ENCODE measurements at regions not wholly inside any gene's neighbourhood (a gene's known extent, or its start where the extent isn't known, plus 50 kb on each side); places are given as distances from the start of the nearest gene placed in this dataset.

DNA sequence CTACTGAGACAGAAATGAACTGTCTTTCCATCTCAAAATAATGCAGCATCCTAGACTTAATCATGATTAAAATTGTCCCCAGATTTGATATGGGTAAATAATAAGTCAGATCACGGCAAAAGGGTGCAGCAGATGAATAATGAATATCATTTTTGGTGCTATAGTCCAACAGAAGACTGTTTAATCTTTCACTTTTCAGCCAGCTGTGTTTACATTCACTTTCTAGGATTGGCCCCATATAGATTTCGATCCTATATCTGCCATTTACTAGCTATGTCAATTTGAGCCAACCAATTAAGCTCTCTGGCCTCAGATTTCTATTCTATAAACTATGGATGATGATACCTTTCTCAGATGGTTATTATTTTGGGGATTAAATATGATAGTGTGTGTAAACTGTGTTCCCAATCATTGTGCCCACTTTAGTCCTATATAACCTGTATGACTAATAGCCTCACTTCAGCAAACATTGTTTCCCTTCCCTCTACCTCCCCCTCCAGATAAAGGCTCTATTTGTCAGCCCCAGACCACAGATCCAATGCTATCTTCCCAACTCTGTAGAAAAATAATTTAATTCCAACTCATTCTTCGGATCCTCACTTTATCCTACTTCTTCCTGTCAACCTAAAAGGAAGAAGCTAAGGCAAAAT, 53.6 kb upstream of the NT5E start:
- Histone ChIP-seq H3K4me1 (ENCODE audit: control insufficient read depth, low read length) (no peaks in the 10 kb centered on the region), H3K79me2 (ENCODE audit: control insufficient read depth, low read length) (no peaks in the 10 kb centered on the region), H3K4me2 (ENCODE audit: low read length) (no peak overlapping the region), H3K27ac (ENCODE audit: low read depth, low read length) (no peak overlapping the region), H3K36me3 (ENCODE audit: control insufficient read depth, low read length) (no peaks in the 10 kb centered on the region), H4K20me1 (ENCODE audit: control insufficient read depth, insufficient read depth, low read depth, low read length) (no peaks in the 10 kb centered on the region), H3F3A (ENCODE audit: control insufficient read depth, insufficient read depth) (no peaks in the 10 kb centered on the region), H3K27me3 (ENCODE audit: control insufficient read depth, low read length) (peaks cover 9% of the 10 kb centered on the region), H3K9me3 (ENCODE audit: control insufficient read depth, insufficient read depth, low read length) (no peaks in the 10 kb centered on the region), H3K4me3 (ENCODE audit: low read length) (no peak overlapping the region), H3K9me2 (replicated peaks; ENCODE audit: control insufficient read depth, low read length) (no peaks in the 10 kb centered on the region)
- TF ChIP-seq EZH2phosphoT487 (IDR thresholded peaks at IDR 0.05; ENCODE audit: borderline replicate concordance, low read length) = no peak
- TF ChIP-seq, protein P1, sequence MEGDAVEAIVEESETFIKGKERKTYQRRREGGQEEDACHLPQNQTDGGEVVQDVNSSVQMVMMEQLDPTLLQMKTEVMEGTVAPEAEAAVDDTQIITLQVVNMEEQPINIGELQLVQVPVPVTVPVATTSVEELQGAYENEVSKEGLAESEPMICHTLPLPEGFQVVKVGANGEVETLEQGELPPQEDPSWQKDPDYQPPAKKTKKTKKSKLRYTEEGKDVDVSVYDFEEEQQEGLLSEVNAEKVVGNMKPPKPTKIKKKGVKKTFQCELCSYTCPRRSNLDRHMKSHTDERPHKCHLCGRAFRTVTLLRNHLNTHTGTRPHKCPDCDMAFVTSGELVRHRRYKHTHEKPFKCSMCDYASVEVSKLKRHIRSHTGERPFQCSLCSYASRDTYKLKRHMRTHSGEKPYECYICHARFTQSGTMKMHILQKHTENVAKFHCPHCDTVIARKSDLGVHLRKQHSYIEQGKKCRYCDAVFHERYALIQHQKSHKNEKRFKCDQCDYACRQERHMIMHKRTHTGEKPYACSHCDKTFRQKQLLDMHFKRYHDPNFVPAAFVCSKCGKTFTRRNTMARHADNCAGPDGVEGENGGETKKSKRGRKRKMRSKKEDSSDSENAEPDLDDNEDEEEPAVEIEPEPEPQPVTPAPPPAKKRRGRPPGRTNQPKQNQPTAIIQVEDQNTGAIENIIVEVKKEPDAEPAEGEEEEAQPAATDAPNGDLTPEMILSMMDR (IDR thresholded peaks at IDR 0.05; ENCODE audit: low read depth, low read length, poor library complexity, severe bottlenecking) = no peak

DNA sequence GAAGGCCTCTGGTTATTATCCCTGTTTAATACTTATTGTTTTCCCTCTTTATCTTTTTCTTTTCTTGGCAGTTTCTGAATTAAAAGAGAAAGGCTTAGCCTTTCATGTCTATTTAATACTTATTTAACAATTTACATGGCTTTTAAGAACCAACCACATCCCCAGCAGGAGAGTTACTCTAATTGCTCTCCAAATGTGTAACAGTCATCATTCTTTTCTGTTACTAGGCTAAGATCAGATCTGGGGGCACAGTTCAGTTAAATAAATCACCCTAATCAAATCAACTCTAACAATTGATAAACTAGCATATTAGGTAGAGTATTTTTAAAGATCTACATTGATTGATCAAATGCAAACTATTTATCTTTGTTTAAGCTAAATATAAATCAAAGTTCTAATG, 54.1 kb upstream of the NT5E start:
- no peaks in the 10 kb centered on the region for H3K4me1 ChIP-seq (ENCODE audit: control insufficient read depth, low read length)
- H3K79me2 ChIP-seq (ENCODE audit: control insufficient read depth, low read length) = no peaks in the 10 kb centered on the region
- no peaks in the 10 kb centered on the region for H3K36me3 ChIP-seq (ENCODE audit: control insufficient read depth, low read length)
- no peaks in the 10 kb centered on the region for H3K9me2 ChIP-seq (replicated peaks; ENCODE audit: control insufficient read depth, low read length)
- peaks cover 9% of the 10 kb centered on the region for H3K27me3 ChIP-seq (ENCODE audit: control insufficient read depth, low read length)
- H4K20me1 ChIP-seq (ENCODE audit: control insufficient read depth, insufficient read depth, low read depth, low read length) = no peaks in the 10 kb centered on the region
- no peaks in the 10 kb centered on the region for H3K9me3 ChIP-seq (ENCODE audit: control insufficient read depth, insufficient read depth, low read length)
- H3K27ac ChIP-seq (ENCODE audit: low read depth, low read length) = no peak overlapping the region
- TF ChIP-seq, protein P1 (IDR thresholded peaks at IDR 0.05; ENCODE audit: low read depth, low read length, poor library complexity, severe bottlenecking) = no peak
- TF ChIP-seq EZH2phosphoT487 (IDR thresholded peaks at IDR 0.05; ENCODE audit: borderline replicate concordance, low read length) = no peak
- no peak overlapping the region for H3K4me3 ChIP-seq (ENCODE audit: low read length)
- H3F3A ChIP-seq (ENCODE audit: control insufficient read depth, insufficient read depth) = no peaks in the 10 kb centered on the region
- no peak overlapping the region for H3K4me2 ChIP-seq (ENCODE audit: low read length)

DNA sequence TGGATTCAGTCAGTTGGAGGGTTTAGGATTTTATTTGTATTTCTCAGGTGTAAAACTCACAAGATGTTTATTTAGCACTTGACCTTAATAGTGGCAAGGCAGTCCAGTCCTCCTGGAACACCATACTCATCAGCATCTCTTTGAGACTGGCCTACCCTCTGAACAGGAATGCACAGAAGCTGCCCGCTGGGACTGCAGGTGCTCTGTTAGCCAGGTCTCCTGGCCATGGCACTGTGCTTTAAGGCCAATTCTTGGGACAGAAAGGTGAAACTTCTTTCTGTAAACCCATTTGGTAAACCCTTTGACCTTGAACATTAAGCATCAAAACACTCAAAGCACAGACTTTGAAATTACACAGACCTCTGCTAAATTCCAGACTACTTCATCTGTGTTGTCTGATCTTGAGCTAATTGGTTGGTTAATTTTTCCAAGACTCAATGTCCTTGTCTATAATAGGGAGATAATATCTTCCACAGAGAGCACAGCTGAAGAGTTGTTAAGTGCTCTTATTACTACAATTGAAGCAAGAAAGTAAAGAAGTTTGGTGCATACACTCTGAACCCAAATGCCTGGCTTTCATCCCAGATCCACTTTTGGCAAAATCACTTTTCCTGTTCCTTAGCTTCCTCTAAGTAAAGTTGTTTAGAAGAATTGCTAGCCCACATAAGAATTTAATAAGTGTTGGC, 54.9 kb upstream of the NT5E start:
- Histone ChIP-seq H3K4me3 (ENCODE audit: low read length) (no peak overlapping the region), H4K20me1 (ENCODE audit: control insufficient read depth, insufficient read depth, low read depth, low read length) (no peaks in the 10 kb centered on the region), H3K9me3 (ENCODE audit: control insufficient read depth, insufficient read depth, low read length) (no peaks in the 10 kb centered on the region), H3K27me3 (ENCODE audit: control insufficient read depth, low read length) (peaks cover 9% of the 10 kb centered on the region), H3K9me2 (replicated peaks; ENCODE audit: control insufficient read depth, low read length) (no peaks in the 10 kb centered on the region), H3K36me3 (ENCODE audit: control insufficient read depth, low read length) (no peaks in the 10 kb centered on the region), H3K4me1 (ENCODE audit: control insufficient read depth, low read length) (no peaks in the 10 kb centered on the region), H3K79me2 (ENCODE audit: control insufficient read depth, low read length) (no peaks in the 10 kb centered on the region), H3K27ac (ENCODE audit: low read depth, low read length) (no peak overlapping the region), H3K4me2 (ENCODE audit: low read length) (no peak overlapping the region), H3F3A (ENCODE audit: control insufficient read depth, insufficient read depth) (no peaks in the 10 kb centered on the region)
- TF ChIP-seq, protein P1 (IDR thresholded peaks at IDR 0.05; ENCODE audit: low read depth, low read length, poor library complexity, severe bottlenecking) = no peak
- no peak for TF ChIP-seq EZH2phosphoT487 (IDR thresholded peaks at IDR 0.05; ENCODE audit: borderline replicate concordance, low read length)

Data from DOHH2 (cell line).